Stimulated activated naive CD8-positive, alpha-beta T cell treated with anti-CD3 and anti-CD28 coated beads, Interleukin-15, Interleukin-2, amounts not matched to agents 100 U/mL and 50 U/mL, for 24 hours (primary cell): ENCODE measurements at regions not wholly inside any gene's neighbourhood (a gene's known extent, or its start where the extent isn't known, plus 50 kb on each side); places are given as distances from the start of the nearest gene placed in this dataset.

Experiments
- ATAC-seq: fragments of 150-1000 bp; cut with Tn5 transposase; one replicate; pipeline ENCODE4 v1.10.0; 2021
- DNase-seq: peaks from one replicate; pipeline ENCODE4 v3.0.0; 2021

GRCh38 chr9:23441275-23441674, 384.8 kb downstream of the ELAVL2 start:
- no peak for DNase-seq
- no peak for ATAC-seq

DNA sequence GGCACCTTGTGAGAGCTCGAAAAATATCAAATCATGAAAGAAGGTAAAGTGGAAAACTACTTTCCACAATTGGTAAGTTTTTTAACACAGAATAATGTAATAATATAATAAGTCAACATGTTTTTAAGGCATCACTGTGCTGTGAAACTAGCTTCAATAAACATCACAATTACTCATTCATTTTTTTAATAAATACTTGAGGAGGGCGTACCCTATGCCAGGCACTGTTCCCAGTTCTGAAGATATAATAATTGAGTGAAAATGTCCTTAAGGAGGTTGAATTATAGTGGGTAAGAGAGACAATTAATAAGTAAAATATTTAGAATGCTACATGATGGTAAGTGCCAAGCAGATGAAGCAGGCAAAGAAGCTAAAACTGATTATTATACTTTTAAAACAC, 381.4 kb downstream of the ELAVL2 start:
- DNase-seq (no peak), ATAC-seq (no peak)

- no peak for DNase-seq
- ATAC-seq: no peak
These were observed 378.9 kb downstream of the ELAVL2 start for GRCh38 chr9:23447166-23447565.

- ATAC-seq (no peak), DNase-seq (no peak)
These were observed 378.1 kb downstream of the ELAVL2 start for GRCh38 chr9:23447944-23448343.

GRCh38 chr9:23451802-23452418, 374.1 kb downstream of the ELAVL2 start:
- DNase-seq: no peak
- ATAC-seq: no peak

DNA sequence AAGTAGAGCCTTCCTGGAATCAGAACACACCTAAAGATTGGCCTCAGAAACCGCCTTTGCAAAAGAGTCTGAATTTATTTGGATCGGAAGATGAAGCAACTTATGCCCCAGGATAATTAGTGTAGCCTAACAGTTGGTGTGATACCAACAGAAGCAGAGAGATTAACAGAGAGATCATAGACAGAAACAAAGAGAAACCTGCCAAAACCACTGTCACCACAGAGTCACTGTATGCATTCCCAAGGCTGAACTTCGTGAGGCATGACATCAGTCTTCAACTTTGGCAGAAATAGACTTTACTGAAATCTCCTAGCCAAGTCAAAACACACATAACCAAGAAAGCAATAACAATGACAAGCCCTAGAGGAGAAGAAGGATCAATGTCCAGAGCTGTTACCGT, 361.8 kb downstream of the ELAVL2 start:
- no peak for ATAC-seq
- DNase-seq: no peak

DNA sequence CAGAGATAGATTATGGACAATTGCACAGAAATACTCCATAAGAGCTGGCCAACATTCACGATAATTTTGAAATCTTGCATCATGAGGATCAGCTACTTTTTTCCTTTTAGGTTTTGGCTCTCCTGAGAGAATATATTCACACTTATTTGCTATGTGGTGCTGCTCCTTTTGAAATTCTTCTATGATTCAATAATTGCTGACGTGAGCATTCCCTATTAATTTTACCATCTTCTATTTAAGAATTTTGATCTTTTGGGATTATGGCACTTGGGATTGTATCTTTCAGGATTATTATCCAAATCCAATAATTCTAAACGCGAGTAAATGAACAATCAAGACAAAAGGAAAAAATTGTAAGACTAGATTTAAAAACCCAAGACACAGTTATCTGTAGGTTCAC, 358.8 kb downstream of the ELAVL2 start:
- no peak for DNase-seq
- ATAC-seq: no peak

- no peak for DNase-seq
- ATAC-seq: no peak
These were observed 348.1 kb downstream of the ELAVL2 start for GRCh38 chr9:23477908-23478307.

DNA sequence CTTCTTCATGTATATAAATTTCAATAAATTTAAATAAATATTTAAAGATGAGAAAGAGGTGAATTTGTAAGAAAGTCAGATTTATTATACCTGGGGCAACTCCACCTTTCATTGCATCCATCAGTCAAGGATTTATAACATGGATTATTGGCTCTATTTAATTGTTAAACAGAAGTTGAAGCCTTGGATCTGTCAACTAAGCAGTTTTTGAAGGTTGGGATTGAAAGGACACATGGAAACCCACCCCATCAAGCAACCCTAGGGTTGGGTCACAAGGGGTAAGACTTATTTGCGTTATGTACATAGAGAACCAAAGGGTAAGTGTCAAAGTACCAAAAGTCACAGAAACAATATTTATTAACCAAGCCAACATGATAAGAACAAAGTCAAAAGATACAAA, 342.5 kb downstream of the ELAVL2 start:
- ATAC-seq (no peak), DNase-seq (no peak)

DNA sequence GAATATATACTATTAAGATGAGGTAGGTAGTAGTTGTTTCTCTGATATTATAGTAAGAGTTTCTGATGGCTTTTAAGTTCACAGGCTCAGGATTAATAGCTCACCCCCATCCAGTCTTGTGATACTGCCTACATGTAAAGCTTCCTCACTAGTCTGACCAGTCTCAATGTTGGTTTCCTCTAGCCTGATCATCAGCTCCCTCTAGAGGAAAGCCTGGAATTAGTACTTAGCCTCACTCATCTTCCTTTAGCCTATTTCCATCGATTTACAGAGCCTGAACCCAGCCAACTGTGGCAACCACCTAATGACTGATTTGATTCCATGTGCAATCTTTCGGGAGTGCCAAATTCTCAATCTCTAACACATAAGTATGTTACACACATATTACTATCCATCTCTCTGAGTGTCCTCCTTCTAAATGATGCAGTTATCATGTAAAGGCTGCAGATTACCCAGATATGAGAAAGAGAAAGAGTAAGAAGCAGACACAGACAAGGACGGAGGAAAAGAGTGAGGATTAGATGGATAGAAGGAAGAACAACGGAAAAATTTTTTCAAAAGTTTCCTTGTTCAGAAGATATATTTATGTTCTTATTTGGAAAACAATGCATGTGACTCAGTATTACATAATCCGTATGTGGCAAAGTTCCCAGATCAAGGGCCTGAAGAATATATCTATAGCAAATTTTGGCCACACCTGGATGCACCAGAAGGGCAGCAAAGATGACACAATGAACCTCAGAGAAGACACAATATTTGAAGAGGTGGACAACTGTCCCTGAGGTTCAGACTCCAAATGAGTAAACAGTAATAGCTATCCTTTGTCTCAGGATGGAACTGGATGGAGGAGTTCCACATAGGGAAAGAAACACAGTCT, 333.7 kb downstream of the ELAVL2 start:
- DNase-seq (no peak), ATAC-seq (no peak)

DNA sequence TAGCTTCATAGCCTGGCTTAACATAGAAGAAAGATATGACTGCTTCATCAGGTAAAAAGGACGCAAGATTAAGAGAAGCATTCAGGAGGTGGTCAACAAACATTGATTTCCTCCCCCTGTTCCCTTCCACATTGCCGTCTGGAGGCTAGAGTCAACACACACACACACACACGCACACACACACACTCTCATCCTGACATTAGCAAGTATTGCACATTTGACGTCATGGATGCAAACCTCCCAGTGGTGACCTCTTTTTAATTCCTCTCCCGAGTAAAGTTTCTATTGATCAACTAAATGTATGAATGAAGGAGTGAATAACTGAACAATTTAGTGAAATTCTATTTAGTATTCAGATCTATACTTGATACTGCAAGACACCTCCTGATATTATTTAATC, 332.8 kb downstream of the ELAVL2 start:
- DNase-seq (no peak), ATAC-seq (no peak)

DNA sequence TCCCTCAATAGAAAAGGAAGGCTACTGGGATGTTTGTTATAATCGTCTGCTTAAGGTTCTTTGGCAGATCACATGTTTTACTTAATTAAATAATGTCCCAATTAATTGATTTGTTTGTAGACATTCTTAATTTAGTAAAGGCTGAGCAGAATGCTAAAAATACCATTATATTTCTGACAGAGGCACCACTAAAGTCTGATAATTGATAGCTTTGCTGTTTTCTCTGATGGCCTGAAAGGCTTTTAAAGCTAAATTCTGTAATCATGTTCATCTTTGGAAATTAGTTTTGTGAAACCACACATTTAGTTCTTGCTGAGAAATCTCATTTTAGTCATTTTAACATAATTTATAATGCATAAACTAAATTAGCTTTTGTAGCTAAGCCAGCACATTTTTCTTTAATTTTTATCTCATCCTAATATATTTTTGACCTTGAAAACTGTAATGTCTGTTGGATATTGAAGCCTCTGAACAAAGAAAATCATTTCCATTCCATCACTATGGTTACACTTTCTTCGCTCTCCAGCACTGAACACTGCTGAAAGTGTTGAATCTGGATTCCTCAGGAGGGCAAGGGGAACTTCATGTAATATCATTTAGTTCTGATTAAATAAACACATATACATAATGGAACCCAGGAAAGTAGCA, 329.4 kb downstream of the ELAVL2 start:
- no peak for DNase-seq
- ATAC-seq: no peak

- no peak for ATAC-seq
These were observed 328.9 kb downstream of the ELAVL2 start for GRCh38 chr9:23497137-23497504.

DNA sequence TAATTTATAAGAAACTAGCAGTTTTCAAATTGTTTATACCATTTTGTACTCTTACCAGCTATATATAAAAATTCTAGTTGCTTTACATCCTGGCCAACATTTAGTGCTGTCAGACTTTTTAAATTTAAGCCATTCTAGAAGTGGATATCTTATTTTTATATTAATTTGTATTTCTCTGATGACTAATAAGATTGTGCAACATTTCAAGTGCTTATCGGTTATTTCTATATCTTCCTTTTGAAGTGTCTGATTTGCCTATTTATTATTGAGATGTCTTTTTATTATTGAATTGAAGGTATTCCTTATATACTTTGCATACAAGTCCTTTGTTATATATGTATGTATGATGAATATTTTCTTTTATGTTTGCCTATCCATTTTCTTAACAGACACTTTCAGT, 324.0 kb downstream of the ELAVL2 start:
- DNase-seq: no peak

More at GRCh38 chr9:23497137-23497504, 328.9 kb downstream of the ELAVL2 start:
- no peak for DNase-seq

GRCh38 chr9:23522952-23523351, 303.1 kb downstream of the ELAVL2 start:
- ATAC-seq (no peak), DNase-seq (no peak)

More for the DNA sequence above, 324.0 kb downstream of the ELAVL2 start:
- no peak for ATAC-seq

GRCh38 chr9:23524607-23525155, 301.4 kb downstream of the ELAVL2 start:
- DNase-seq (no peak), ATAC-seq (no peak)

DNA sequence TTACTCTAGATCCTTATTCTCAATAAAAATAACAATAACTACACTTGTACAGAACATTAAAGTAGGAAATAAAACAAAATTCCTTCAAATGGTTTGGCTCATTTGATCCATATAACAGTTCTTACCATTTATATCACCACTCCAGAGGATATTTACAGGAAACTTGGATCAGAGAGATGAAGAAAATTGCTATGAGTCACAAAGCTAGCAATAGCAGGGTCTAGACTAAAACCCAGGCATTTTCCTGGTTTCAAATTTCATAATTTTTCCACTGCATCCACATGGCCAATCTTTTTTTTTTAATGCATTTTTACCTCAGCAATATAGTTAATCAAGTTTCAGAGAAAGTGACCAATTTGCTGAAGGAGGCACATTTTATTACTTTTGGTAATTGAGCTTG, 299.2 kb downstream of the ELAVL2 start:
- DNase-seq (no peak), ATAC-seq (no peak)

GRCh38 chr9:23532282-23532681, 293.8 kb downstream of the ELAVL2 start:
- DNase-seq: no peak
- ATAC-seq: no peak

GRCh38 chr9:23537192-23538066, 288.6 kb downstream of the ELAVL2 start:
- no peak for ATAC-seq
- no peak for DNase-seq

DNA sequence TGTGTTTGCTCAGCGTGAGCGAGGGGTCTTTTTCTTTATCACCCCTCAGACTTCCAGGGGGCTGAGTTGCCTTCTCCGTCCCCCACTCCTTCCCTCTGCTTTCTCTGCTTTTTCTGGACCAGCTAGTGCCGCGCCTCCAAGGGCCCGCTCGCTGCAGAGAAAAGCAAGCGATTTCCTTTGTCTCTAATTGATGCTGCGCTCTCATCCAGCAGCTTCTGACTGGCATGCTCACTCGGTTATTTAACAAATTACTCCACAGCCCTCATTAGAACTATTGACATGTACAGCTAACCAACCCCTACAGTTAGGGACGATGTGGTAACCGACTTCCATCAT, 288.0 kb downstream of the ELAVL2 start:
- ATAC-seq (no peak), DNase-seq (no peak)

DNA sequence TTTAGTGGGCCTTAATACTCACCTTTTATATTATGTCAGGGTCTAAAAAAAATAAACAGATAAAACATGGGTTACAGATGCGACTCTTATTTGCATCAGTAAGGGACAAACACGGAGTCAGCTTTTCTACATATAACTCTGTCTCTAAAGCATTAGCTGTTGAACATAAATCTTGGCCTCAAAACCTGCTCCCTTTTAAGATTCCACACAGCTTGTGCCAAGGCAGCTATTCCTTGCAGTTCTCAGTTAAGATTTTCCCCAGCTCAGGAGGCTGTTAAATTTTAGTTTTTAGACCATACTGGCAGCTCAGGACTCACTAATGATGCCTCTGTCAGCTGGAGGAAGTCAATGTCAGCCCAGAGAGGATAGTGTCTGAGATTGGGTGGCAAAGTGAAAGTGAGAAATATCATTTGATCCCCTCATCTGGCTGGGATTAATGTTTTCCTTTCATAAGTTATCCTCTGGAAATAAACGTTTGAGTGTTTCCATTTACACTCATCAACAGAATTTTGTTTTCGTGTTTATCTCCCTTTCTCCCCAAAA, 287.5 kb downstream of the ELAVL2 start:
- ATAC-seq: no peak
- no peak for DNase-seq

GRCh38 chr9:23539311-23539710, 286.7 kb downstream of the ELAVL2 start:
- DNase-seq: no peak

More at GRCh38 chr9:23539311-23539710, 286.7 kb downstream of the ELAVL2 start:
- no peak for ATAC-seq
